ENCODE measurements at regions not wholly inside any gene's neighbourhood (a gene's known extent, or its start where the extent isn't known, plus 50 kb on each side); places are given as distances from the start of the nearest gene placed in this dataset.

GRCh38 chr11:98955551-98955950 lies 65.2 kb upstream of the CNTN5 start:
- H3K36me3 ChIP-seq, result no peaks in the 10 kb centered on the region
- H3K4me3 ChIP-seq, result no peak overlapping the region
- in situ Hi-C loops (cut with MboI; ENCODE audit: low sequenced_read_pairs in 4 of 4) (no loop called here), intact Hi-C loops (cut with DNase I; ENCODE audit: low total_unique reads) (no loop called here)
- ATAC-seq, result no peak
- DNase-seq, result no peak
- no peak for TF ChIP-seq POLR2A (IDR thresholded peaks at IDR 0.05)
- TF ChIP-seq CTCF (IDR thresholded peaks at IDR 0.05 in 4 of 5, conservative IDR thresholded peaks at IDR 0.05 in 1 of 5), result no peak
- H3K9me3 ChIP-seq, result no peaks in the 10 kb centered on the region
- no peaks in the 10 kb centered on the region for H3K27me3 ChIP-seq
- no peak overlapping the region for H3K27ac ChIP-seq
- H3K4me1 ChIP-seq, result no peaks in the 10 kb centered on the region

- TF ChIP-seq CTCF (IDR thresholded peaks at IDR 0.05 in 4 of 5, conservative IDR thresholded peaks at IDR 0.05 in 1 of 5) (no peak), POLR2A (IDR thresholded peaks at IDR 0.05) (no peak)
- Histone ChIP-seq H3K27ac (no peak overlapping the region), H3K4me1 (no peaks in the 10 kb centered on the region), H3K9me3 (no peaks in the 10 kb centered on the region), H3K36me3 (no peaks in the 10 kb centered on the region), H3K27me3 (no peaks in the 10 kb centered on the region), H3K4me3 (no peak overlapping the region)
- DNase-seq (no peak), ATAC-seq (no peak)
- intact Hi-C loops (cut with DNase I; ENCODE audit: low total_unique reads), result no loop called here
- in situ Hi-C loops (cut with MboI; ENCODE audit: low sequenced_read_pairs in 4 of 4), result no loop called here
Measured at GRCh38 chr11:98964146-98964545, 56.6 kb upstream of the CNTN5 start.

GRCh38 chr11:98965358-98965757 lies 55.4 kb upstream of the CNTN5 start:
- Histone ChIP-seq H3K27ac (no peak overlapping the region), H3K36me3 (no peaks in the 10 kb centered on the region), H3K4me3 (no peak overlapping the region), H3K27me3 (no peaks in the 10 kb centered on the region), H3K4me1 (no peaks in the 10 kb centered on the region), H3K9me3 (no peaks in the 10 kb centered on the region)
- no peak for DNase-seq
- no peak for ATAC-seq
- in situ Hi-C loops (cut with MboI; ENCODE audit: low sequenced_read_pairs in 4 of 4), result no loop called here
- intact Hi-C loops (cut with DNase I; ENCODE audit: low total_unique reads), result no loop called here
- TF ChIP-seq CTCF (IDR thresholded peaks at IDR 0.05 in 4 of 5, conservative IDR thresholded peaks at IDR 0.05 in 1 of 5) (no peak), POLR2A (IDR thresholded peaks at IDR 0.05) (no peak)

- Histone ChIP-seq H3K4me1 (no peaks in the 10 kb centered on the region), H3K9me3 (no peaks in the 10 kb centered on the region), H3K36me3 (no peaks in the 10 kb centered on the region), H3K27me3 (no peaks in the 10 kb centered on the region), H3K27ac (no peak overlapping the region), H3K4me3 (no peak overlapping the region)
- intact Hi-C loops (cut with DNase I; ENCODE audit: low total_unique reads), result no loop called here
- TF ChIP-seq CTCF (IDR thresholded peaks at IDR 0.05 in 4 of 5, conservative IDR thresholded peaks at IDR 0.05 in 1 of 5) (no peak), POLR2A (IDR thresholded peaks at IDR 0.05) (no peak)
- ATAC-seq, result no peak
- in situ Hi-C loops (cut with MboI; ENCODE audit: low sequenced_read_pairs in 4 of 4), result no loop called here
- no peak for DNase-seq
Measured at GRCh38 chr11:98965775-98966174, 55.0 kb upstream of the CNTN5 start.

- intact Hi-C loops (cut with DNase I; ENCODE audit: low total_unique reads), result no loop called here
- Histone ChIP-seq H3K9me3 (no peaks in the 10 kb centered on the region), H3K36me3 (no peaks in the 10 kb centered on the region), H3K27me3 (no peaks in the 10 kb centered on the region), H3K4me1 (no peaks in the 10 kb centered on the region), H3K4me3 (no peak overlapping the region), H3K27ac (no peak overlapping the region)
- in situ Hi-C loops (cut with MboI; ENCODE audit: low sequenced_read_pairs in 4 of 4), result no loop called here
- ATAC-seq, result no peak
- no peak for DNase-seq
- no peak for TF ChIP-seq CTCF (IDR thresholded peaks at IDR 0.05 in 4 of 5, conservative IDR thresholded peaks at IDR 0.05 in 1 of 5)
- no peak for TF ChIP-seq POLR2A (IDR thresholded peaks at IDR 0.05)
Measured at GRCh38 chr11:98967005-98967404, 53.7 kb upstream of the CNTN5 start.

All from gastrocnemius medialis (tissue), 4 donors.